DOHH2 (cell line): ENCODE measurements at regions not wholly inside any gene's neighbourhood (a gene's known extent, or its start where the extent isn't known, plus 50 kb on each side); places are given as distances from the start of the nearest gene placed in this dataset.

Experiments
- H3F3A ChIP-seq: fragments of 200-600 bp; sonication (generic), shearing (Covaris generic); 2 replicates; pipeline ENCODE4 v1.6.0; 2016; ENCODE audit warnings: antibody characterized with exemption, mild to moderate bottlenecking; ENCODE audit not compliant: control insufficient read depth, insufficient read depth
- H3K27ac ChIP-seq: fragments of 200-600 bp; sonication (generic); 2 replicates; pipeline ENCODE4 v1.5.1; 2014; ENCODE audit warnings: low read depth, mild to moderate bottlenecking, low read length, moderate library complexity
- H3K27me3 ChIP-seq: fragments of 200-600 bp; sonication (generic); 2 replicates; pipeline ENCODE4 v1.6.1; 2014; ENCODE audit warnings: mild to moderate bottlenecking, low read length, mixed read lengths; ENCODE audit not compliant: control insufficient read depth
- H3K36me3 ChIP-seq: fragments of 200-600 bp; sonication (generic); 2 replicates; pipeline ENCODE4 v1.6.1; 2014; ENCODE audit warnings: mild to moderate bottlenecking, low read length, moderate library complexity, mixed read lengths; ENCODE audit not compliant: control insufficient read depth
- H3K4me1 ChIP-seq: fragments of 200-600 bp; sonication (generic); 2 replicates; pipeline ENCODE4 v1.6.1; 2014; ENCODE audit warnings: mild to moderate bottlenecking, low read length, mixed read lengths; ENCODE audit not compliant: control insufficient read depth
- H3K4me2 ChIP-seq: fragments of 200-600 bp; sonication (generic); 2 replicates; pipeline ENCODE4 v1.6.0; 2014; ENCODE audit warnings: mild to moderate bottlenecking, low read length, moderate library complexity
- H3K4me3 ChIP-seq: fragments of 200-600 bp; sonication (generic); 2 replicates; pipeline ENCODE4 v1.5.1; 2014; ENCODE audit warnings: mild to moderate bottlenecking, low read length, mixed read lengths
- H3K79me2 ChIP-seq: fragments of 200-600 bp; sonication (generic); 2 replicates; pipeline ENCODE4 v1.6.1; 2014; ENCODE audit warnings: mild to moderate bottlenecking, low read length, mixed read lengths; ENCODE audit not compliant: control insufficient read depth
- H3K9me2 ChIP-seq: fragments of 200-600 bp; sonication (generic); replicated peaks from 2 replicates; pipeline ENCODE4 v1.6.1; 2014; ENCODE audit warnings: mild to moderate bottlenecking, low read length, mixed read lengths; ENCODE audit not compliant: control insufficient read depth
- H3K9me3 ChIP-seq: fragments of 200-600 bp; sonication (generic); 2 replicates; pipeline ENCODE4 v1.6.1; 2014; ENCODE audit warnings: antibody characterized with exemption, low read length, mixed read lengths; ENCODE audit not compliant: control insufficient read depth, insufficient read depth
- H4K20me1 ChIP-seq: fragments of 200-600 bp; sonication (generic); 2 replicates; pipeline ENCODE4 v1.6.0; 2014; ENCODE audit warnings: low read depth, mild to moderate bottlenecking, antibody characterized with exemption, low read length, moderate library complexity; ENCODE audit not compliant: control insufficient read depth, insufficient read depth
- EZH2phosphoT487 ChIP-seq: fragments of 200-600 bp; sonication (generic); IDR thresholded peaks from 2 replicates; pipeline ENCODE4 v1.6.1; 2017; ENCODE audit warnings: borderline replicate concordance, mild to moderate bottlenecking, antibody characterized with exemption, low read length, moderate library complexity, mixed read lengths
- TF ChIP-seq, protein P1 (sequence below): fragments of 200-600 bp; sonication (generic); IDR thresholded peaks from one replicate; pipeline ENCODE4 v1.5.1; 2014; ENCODE audit warnings: antibody characterized with exemption, mild to moderate bottlenecking, low read depth, low read length; ENCODE audit not compliant: poor library complexity, severe bottlenecking

DNA sequence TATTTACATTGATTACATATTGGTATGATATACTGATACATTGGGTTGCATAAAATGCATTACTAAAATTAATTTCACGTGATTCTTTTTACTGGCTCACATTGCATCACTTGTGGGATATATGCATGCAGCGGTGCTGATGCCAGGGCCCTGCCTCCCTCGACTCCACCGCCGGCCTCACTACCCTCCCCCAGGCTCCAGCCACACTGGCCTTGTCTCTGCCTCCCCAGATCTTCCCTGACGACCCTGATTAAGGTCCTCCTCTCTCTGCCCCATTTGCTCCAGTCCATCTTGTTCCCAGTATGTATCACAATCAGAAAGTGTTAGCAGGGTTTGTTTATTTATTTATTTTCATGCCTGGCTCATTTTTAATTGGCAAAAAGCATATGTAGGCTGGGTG, 306.8 kb downstream of the FOXL1 start:
- TF ChIP-seq, protein P1, sequence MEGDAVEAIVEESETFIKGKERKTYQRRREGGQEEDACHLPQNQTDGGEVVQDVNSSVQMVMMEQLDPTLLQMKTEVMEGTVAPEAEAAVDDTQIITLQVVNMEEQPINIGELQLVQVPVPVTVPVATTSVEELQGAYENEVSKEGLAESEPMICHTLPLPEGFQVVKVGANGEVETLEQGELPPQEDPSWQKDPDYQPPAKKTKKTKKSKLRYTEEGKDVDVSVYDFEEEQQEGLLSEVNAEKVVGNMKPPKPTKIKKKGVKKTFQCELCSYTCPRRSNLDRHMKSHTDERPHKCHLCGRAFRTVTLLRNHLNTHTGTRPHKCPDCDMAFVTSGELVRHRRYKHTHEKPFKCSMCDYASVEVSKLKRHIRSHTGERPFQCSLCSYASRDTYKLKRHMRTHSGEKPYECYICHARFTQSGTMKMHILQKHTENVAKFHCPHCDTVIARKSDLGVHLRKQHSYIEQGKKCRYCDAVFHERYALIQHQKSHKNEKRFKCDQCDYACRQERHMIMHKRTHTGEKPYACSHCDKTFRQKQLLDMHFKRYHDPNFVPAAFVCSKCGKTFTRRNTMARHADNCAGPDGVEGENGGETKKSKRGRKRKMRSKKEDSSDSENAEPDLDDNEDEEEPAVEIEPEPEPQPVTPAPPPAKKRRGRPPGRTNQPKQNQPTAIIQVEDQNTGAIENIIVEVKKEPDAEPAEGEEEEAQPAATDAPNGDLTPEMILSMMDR: no peak
- TF ChIP-seq EZH2phosphoT487: no peak
- no peak overlapping the region for H3K27ac ChIP-seq
- H3K4me3 ChIP-seq: no peak overlapping the region
- H4K20me1 ChIP-seq: no peaks in the 10 kb centered on the region
- no peaks in the 10 kb centered on the region for H3K9me3 ChIP-seq
- H3K9me2 ChIP-seq: no peaks in the 10 kb centered on the region
- peaks cover 3% of the 10 kb centered on the region; the same call in 1 of the 2 replicates for H3K27me3 ChIP-seq
- H3K79me2 ChIP-seq: no peaks in the 10 kb centered on the region
- no peak overlapping the region for H3K4me2 ChIP-seq
- H3K4me1 ChIP-seq: no peaks in the 10 kb centered on the region
- no peaks in the 10 kb centered on the region for H3F3A ChIP-seq
- H3K36me3 ChIP-seq: no peaks in the 10 kb centered on the region

DNA sequence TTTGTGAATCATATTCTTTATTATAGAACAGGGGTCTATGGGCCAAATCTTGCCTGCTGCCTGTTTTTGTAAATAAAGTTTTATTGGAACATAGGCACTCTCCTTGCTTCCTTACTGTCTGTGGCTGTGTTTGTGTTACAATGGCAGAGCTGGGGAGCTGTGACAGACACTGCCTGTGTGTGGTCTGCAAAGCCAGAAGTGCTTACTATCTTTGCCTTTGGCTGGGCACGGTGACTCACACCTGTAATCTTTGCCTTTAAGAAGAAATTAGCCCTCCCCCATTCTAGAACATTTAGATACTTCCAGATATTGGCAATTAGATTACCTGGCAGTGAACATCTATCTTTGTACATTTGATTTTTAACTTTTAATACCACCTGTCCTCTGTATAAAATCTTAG, 308.3 kb downstream of the FOXL1 start:
- no peaks in the 10 kb centered on the region for H4K20me1 ChIP-seq
- H3K27me3 ChIP-seq: peaks cover 3% of the 10 kb centered on the region; the same call in 1 of the 2 replicates
- TF ChIP-seq, protein P1: no peak
- TF ChIP-seq EZH2phosphoT487: no peak
- H3K9me3 ChIP-seq: no peaks in the 10 kb centered on the region
- H3K9me2 ChIP-seq: no peaks in the 10 kb centered on the region
- H3K79me2 ChIP-seq: no peaks in the 10 kb centered on the region
- H3K27ac ChIP-seq: no peak overlapping the region
- H3F3A ChIP-seq: no peaks in the 10 kb centered on the region
- no peaks in the 10 kb centered on the region for H3K36me3 ChIP-seq
- H3K4me1 ChIP-seq: no peaks in the 10 kb centered on the region
- no peak overlapping the region for H3K4me3 ChIP-seq
- H3K4me2 ChIP-seq: no peak overlapping the region

DNA sequence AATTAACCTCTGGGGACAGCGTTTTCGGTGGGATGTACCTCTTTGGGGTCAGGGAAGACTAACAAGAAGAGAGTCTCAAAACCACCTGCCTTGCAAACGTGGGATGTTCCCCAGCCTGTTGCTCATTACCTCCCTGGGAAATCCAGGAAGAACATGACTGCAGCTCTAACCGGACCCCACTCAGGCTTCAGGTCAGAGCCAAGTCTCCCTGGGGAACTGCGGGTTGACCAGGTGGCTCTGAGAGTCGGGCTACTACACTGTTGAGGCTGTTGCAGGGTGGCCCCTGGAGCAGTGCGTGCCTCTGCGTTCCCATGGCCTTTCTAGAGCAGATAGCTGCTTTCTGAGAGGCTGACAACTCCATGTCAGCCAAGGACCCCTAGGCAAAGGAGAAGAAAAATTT, 309.1 kb downstream of the FOXL1 start:
- Histone ChIP-seq H3K4me3 (no peak overlapping the region), H3K27ac (no peak overlapping the region), H3K4me1 (no peaks in the 10 kb centered on the region), H4K20me1 (no peaks in the 10 kb centered on the region), H3F3A (no peaks in the 10 kb centered on the region), H3K79me2 (no peaks in the 10 kb centered on the region), H3K9me3 (no peaks in the 10 kb centered on the region), H3K36me3 (no peaks in the 10 kb centered on the region), H3K9me2 (no peaks in the 10 kb centered on the region), H3K4me2 (no peak overlapping the region), H3K27me3 (peaks cover 3% of the 10 kb centered on the region; the same call in 1 of the 2 replicates)
- TF ChIP-seq EZH2phosphoT487: no peak
- TF ChIP-seq, protein P1: no peak
